GM19239 (cell line): ENCODE measurements at regions not wholly inside any gene's neighbourhood (a gene's known extent, or its start where the extent isn't known, plus 50 kb on each side); places are given as distances from the start of the nearest gene placed in this dataset.

Experiments used
- DNase-seq: peaks from one replicate; pipeline ENCODE4 v3.0.0; 2011; ENCODE audit warnings: low spot score; ENCODE audit not compliant: insufficient read length
- FAIRE-seq: peaks from 2 replicates; lab custom pipeline; 2011; peaks lifted over from hg19 to GRCh38; lab: Jason Lieb, UNC

DNA sequence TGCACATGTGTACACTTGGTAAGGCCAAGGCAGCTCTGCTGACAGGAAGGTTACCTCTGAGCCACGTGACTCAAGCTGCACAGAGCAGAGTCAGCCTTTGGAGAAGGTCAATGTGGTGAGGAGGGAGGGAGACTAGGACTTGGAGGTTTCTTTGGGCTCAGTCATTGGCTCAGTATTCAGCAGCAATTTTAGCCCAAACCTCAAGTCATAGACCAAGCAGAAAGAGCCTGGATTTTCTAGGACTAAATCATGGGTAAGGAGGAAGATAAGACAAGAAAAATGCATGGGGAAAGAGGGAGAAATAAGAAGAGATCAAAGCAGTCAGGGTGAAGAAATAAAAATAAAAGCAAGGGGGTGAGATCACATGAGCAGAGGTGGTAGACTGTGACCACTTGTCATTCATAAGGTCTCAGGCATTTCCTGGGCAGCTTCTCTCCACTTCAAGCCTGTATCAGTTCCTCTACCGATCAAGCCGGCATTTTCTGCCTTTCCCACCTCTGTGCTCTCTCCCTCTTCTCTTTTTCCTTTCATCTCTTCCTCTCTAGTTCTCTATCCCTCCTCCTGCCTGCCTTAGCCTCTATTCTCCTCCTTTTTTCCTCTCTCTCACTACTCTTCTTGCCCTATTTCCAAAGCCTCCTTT, 51.7 kb upstream of the DUSP10 start:
- DNase-seq = no peak

DNA sequence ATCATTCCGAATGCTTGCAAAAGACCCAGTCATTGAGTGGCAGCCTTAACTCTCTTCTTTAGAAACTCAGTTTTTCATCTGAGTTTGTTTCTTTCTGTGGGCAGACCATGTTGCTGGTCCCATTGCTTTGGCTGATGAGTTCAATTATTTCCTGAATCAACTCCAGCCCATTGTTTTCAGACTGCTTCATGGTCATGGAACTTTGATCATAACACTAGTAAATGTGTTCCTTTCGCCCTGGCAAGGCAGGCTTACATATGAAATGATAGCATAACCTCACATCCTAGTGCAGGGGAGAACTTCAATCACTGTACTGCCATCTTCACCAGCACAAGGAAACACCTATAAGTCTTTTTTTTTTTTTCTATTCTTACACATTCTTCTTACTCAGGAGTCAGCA, 50.0 kb upstream of the DUSP10 start:
- DNase-seq = no peak
- FAIRE-seq = no peak

More for the DNA sequence above, 51.7 kb upstream of the DUSP10 start:
- peak; percentile 98 for FAIRE-seq
